ENCODE measurements at regions not wholly inside any gene's neighbourhood (a gene's known extent, or its start where the extent isn't known, plus 50 kb on each side); places are given as distances from the start of the nearest gene placed in this dataset.

DNA sequence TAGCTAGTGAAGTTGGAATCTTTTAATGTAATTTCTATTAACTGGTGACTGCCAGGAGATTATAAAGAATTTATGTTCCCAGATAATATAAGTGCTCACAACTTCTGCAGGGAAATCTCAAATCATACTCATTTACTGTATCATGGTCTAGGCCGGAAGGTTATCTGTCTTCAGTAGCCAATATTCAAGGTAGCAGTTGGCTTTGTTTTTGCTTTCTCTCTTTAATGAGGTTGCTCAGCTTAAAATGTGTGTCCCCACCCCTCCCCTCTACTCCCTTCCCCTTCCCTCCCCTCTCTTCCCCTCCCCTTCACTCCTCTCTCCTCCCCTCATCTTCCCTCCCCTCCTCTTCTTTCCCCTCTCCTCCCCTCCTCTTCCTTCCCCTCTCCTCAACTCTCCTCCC lies 117.6 kb downstream of the HPGD start:
- TF ChIP-seq, protein P1, sequence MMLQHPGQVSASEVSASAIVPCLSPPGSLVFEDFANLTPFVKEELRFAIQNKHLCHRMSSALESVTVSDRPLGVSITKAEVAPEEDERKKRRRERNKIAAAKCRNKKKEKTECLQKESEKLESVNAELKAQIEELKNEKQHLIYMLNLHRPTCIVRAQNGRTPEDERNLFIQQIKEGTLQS (IDR thresholded peaks at IDR 0.05) = no peak
- no peak for TF ChIP-seq CTCF (IDR thresholded peaks at IDR 0.05; ENCODE audit: low read depth, low read length, missing input control)
- no peak for TF ChIP-seq SP1 (IDR thresholded peaks at IDR 0.05)
- no peak for TF ChIP-seq MAX (IDR thresholded peaks at IDR 0.05)
- no peak for TF ChIP-seq YY1 (IDR thresholded peaks at IDR 0.05)

Data from liver (tissue), 3 donors.